ENCODE measurements at regions not wholly inside any gene's neighbourhood (a gene's known extent, or its start where the extent isn't known, plus 50 kb on each side); places are given as distances from the start of the nearest gene placed in this dataset.

DNA sequence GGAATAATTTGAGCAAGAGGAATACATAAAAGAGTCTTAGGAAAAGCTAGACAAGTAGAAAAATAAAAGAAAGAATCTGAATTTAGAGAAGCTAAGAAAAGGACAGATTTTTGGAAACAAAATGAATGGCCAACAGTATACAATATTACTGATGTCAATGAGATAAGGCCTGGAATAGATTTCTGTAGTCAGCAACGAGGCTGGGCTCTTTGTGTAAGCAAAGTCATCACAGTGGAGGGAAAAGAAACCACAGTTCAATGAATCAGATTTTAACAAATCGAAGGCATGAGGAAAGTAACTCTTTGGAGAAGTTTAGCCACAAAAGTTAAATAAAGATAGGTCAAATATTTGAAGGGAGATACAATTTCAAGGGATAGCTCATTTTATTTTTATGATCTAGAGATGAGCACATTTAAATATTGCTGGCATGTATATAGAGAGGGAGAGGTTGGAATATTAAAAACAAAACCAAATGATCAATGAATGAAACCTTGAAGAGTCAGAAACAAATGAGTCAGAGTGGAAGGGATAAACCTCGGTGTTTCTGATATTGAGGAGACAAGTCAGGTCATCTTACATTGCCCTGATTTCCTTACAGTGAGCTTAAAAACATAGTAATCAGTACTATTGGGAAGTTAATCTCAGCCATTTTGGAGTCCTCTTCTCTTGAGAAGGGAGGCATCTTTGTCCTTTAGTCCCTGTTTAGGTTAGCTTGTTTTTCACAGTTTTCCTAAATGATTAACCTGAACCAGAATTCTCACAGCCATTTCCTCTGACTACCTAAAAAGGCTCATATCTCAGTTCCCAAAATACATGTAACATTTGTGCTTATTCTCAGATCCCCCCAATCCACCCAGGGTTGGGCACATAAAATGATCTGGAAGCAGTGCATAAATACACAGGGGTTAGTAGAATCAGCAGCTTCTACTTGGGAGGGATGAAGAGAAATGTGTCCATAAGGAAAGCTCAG, 620.0 kb upstream of the B3GALT2 start:
- DNase-seq, result no peak

DNA sequence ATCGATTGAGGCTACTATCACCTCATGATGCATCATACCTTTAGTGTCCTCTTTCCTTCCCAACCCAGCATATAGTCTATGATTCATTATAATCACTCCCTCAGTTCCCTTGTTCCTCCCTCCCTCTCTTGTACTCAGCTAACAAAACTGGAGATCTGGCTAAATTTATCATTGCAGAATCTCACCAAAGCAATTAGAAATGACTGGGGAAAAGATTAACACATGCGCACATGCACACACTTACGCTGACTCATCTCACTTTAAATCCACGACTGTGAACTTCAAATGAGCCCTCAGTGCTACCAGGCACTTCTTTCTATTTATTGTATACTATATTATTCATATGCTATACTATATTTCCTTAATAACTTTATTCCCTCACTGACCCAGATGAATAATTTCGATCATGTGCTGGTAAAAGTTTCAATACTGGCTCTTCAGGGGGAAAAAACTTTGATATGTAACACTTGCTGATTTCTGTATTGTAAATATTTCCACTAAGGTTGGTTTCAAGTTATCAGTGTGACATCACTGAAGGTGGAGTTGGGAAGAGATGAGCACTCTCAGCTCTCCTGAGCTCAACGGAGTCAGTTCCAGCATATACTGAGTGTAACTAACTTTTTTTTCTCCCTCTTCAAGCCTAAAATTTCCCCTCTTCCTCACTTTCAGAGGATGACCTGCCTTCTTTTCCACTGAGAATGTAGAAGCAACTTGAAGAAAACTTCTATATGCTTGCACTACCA, 613.7 kb upstream of the B3GALT2 start:
- peak; percentile 64 for DNase-seq

DNA sequence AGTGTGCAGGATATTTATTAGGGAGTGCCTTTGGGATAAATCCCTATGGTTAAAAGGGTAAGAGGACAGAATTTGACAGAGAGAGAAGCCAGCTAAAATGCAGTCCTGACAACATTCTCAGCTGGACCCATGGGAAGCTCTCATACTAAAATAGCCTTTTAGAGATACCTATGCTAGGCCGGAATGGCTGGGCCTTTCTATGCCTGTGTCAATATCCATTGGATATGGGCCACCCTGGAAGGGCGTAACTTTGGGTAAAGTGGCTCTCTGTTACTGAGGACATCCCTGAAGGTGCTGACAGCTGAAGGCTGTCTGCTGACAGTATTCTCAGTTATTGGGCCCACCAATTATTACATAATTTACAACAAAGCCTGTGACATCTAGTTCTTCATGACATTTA, 613.0 kb upstream of the B3GALT2 start:
- no peak for DNase-seq

DNA sequence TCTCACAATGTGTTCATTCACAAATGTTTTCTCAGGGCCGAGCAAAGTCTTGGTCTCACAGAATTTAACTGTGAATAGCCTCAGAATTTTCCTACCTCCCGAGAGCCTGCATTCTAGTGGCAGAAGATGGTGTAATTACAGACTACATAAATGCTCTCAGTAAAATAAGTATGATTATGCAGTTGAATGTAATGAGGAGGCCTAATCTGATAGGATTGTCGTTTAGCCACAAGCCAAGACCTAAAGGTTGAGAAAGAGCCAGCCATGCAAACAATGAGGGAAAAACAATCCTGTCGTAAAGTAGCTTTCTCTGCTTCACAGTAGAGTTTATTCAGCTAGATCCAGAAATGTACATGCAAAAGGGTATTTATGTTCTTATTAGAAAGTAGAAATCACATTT, 607.8 kb upstream of the B3GALT2 start:
- DNase-seq, result no peak

DNA sequence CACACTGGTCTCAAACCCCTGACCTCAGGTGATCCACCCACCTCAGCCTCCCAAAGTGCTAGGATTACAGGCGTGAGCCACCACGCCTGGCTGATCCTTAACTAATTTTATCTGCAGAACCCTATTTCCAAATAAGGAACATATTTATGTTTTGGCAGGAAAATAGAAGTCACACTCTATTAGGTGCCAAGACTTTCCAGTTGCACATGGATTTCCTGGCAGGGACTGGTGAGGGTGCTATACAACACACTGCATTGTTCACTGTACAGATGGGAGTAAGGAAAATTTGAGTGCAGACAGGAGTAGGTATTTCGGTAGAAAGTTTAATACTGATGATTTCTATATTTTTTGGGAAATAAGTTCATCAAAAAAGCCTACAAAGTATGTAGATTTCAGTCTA, 605.3 kb upstream of the B3GALT2 start:
- no peak for DNase-seq

DNA sequence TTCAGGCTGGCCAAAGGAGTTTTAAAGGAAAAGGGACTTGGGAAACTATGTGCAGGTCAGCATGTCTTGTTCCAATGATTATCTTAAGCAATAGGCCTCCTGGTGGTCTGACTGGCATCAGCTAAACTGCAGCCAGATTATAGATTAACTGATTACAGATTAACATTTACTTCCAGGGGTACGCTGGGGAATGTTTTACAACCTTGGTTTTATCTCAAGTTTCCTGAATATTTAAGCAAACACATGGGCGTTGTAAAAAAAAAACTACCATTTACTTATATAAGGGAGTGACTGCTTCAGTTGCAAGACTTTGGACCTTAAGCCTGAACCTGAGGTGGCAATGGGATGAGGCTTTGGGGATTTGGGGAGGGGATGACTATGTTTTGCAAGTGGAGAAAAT, 600.6 kb upstream of the B3GALT2 start:
- no peak for DNase-seq

DNA sequence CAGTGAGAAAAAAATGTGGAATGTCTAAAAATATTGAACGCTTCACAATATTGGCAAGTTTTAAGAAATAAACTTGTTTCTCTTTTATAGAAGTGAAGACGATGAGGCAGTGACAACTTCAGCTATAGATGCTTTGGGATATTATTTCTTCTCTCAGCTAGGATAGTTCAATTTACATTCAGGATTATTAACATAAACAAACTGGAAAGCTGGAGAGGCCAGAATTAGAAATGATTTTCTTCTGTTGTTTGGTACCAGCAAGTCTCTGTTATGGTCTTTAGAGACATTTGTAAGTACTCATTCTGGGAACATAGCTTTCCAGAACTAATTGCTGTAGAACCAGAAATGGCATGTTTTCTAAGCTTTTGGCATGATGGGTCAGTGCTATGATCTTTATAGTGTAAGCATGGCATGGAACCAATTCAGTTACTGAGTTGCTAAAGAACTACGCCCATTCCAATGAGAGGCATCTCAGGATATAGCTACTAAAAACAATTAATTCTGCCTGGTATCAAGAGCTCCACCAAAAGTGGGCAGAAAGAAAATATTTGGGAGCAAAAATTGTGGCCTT, 599.5 kb upstream of the B3GALT2 start:
- no peak for DNase-seq

DNA sequence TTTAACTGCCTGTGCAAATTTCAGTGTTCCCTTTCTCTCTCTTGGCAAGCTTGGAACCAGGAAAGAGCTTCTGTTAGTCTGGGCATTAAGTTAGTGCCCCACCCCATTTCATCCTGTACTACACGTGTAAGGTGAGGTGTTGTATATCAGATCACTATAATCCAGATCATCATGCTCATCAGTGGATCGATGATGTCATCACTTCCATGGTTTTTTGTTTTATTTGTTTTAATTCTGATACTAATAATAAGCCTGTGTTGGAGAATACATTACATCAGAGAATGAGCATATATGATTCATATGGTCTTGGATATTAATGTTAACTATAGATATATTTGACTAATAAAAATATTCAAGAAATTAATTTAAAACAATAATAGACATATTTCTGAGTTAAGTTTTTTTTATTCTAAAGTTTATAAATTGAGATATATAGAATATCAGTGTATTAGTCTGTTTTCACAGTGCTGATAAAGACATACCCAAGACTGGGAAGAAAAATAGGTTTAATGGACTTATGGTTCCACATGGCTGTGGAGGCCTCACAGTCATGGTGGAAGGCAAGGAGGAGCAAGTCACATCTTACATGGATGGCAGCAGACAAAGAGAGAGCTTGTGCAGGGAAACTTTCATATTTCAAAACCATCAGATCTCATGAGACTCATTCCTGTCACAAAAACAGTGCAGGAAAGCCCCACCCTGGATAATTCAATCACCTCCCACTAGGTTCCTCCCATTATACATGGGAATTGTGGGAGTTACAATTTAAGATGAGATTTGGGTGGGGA, 588.3 kb upstream of the B3GALT2 start:
- DNase-seq, result no peak

DNA sequence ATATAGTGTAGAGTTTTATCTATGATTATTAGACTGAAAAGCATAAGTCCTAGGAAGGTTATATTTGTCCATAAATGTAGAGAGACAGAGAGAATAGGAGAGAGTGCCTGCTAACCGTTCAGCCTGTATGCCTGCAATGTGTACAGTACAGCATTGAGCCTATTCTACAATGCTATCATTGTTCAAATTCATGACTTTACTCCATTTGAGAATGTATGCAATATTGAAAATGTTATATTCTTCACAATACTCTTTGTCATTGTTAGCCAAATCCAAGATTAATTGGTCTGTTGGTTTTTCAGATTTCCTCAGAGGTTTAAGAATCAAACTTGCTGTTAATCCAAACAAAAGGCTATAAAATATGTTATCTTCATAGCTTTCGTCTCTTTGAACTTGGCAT, 585.2 kb upstream of the B3GALT2 start:
- no peak for DNase-seq

DNA sequence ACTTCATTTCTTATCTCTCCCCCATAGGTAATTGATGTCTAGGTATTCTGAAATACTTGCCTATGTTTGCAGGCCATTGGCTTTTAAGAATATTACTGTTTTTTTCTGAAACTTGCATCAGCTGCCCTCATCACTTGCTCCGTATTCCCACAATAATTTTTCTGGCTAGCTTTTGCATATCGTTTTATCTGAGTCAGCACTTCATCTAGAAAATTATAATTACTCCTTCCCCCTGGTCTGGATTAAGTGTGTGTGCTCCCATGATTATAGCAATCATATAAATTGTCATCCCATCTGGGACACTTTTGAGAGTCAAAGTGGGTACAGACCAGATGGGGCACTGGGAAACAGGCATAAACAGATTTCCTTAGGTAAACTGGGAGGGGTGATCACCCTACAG, 583.2 kb upstream of the B3GALT2 start:
- peak; percentile 9 for DNase-seq

DNA sequence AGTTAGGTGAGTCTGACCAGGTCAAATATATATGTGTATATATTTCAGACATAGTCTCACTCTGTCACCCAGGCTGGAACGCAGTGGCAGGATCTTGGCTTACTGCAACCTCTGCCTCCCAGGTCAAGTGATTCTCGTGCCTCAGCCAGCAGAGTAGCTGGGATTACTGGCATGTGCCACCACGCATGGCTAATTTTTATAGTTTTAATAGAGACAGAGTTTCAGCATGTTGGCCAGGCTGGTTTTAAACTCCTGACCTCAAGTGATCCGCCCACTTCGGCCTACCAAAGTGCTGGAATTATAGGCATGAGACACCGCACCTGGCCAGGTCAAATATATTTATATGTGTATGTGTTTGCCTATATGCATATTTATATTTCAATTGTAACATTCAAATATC, 581.5 kb upstream of the B3GALT2 start:
- DNase-seq, result no peak

DNA sequence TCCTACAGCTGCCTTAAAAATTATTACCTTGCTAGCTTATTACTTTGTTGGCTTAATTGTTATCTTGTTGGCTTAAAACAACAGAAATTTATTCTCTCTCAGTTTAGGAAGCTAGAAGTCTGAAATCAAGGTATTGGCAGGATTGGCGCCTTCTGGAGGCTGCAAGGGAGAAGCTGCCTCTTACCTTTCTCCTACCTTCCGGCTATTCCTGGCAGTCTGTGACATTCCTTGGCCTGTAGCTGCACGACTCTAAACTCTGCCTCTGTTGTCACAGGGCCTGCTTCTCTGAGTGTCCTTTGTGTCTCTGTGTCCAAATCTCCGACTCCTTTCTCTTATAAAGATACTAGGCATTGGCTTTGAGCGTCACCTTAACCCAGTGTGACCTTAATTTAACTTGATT, 579.9 kb upstream of the B3GALT2 start:
- DNase-seq, result no peak

DNA sequence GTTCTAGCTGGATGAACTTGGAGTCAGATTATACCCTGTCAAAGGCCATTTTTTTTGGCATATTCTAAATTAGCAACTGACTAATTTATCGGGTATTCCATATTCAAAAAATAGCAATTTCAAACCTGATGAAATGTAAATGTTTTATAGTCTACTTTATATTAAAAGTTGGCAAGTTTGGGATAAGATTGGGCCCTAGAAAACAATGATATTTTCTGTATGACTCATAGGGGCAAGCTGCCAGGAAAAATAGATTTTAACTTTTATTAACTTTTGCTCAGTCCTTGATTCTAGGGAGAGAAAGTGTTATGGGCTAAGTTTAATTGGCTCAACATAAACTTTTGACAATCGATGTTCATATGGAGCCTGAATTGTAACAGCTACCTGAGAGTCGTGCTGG, 576.9 kb upstream of the B3GALT2 start:
- peak; percentile 44 for DNase-seq

DNA sequence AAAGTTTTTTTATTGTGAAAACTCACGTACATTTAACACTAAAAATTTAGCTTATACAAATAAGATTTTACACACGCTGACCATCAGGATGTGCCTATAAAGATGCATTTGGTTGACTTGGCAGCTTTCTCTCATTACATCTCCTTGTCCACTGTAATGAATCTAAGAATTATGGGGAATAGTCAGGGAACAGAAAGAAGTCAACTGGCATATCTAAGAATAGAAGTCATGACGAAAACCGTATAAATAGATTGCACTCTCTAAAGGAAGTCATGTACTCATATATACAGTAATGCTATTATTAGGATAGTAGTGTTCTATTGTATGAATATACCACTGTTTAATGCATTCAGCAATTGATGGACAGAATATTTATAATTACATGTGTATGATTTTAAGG, 575.8 kb upstream of the B3GALT2 start:
- DNase-seq, result no peak

DNA sequence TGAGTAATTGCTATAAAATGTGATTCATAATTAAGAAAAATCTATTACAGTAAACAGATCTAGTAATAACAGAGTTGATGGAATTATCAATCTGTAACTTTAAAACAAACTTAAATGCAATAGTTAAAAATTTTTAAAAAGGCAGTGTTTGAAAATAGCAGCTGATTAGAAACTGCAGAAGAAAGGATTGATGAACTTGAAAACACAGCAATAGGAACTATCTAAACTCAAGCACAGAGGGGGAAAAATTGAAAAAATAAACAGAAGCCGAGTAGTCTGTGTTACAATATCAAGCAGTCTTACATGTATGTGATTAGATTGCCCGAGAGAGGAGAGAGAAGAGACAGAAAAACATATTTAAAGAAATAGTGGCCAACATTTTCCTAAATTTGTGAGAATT, 569.0 kb upstream of the B3GALT2 start:
- no peak for DNase-seq

DNA sequence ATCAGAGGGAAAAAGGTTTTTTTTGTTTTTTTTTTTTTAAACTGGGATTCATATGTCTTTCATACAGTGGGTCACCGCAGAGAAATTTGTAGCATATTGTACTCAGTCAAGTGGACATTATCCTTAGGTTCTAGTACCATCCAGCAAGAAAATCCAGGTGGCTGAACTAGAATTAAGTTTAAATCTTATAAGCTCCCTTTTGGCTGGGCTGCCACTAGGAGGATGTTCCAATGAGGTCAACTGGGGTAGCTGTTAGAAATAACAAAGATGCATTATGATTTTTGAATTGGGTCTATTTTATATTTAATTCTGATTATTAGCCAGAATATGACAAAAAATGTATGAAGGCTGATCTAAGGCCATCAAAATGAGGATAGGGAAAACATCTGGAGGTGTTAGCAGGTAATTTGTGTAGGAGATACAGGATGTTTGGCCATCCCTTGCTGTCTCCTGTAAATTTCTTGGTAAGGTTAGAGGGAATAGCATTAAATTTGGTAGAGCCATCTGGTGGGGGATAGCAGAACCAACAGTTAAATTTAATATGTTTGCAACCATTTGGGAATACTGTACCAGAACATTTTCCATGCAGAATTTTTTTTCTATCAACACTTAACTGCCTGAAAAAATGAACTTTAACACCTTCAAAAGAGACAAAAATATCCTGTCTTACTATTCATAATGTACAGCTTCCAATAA, 568.5 kb upstream of the B3GALT2 start:
- DNase-seq, result peak; percentile 1

DNA sequence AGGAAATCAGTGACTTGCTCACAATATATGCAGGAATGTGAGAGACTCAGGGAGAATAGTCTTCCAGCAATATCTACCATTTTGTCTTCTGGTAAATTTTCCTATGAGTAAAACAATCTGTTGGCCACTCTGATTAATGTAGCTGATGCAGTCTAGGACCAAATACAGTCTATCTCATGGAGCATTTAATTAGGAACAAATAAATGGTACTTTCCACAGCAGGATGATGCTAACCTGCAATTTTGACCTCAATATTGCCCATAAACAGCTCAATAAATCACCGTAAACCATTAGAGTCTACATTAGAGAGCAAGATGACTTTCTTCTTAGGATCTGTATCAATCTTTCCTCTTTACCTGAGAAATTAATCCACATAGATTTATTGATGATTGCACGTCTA, 567.7 kb upstream of the B3GALT2 start:
- no peak for DNase-seq

DNA sequence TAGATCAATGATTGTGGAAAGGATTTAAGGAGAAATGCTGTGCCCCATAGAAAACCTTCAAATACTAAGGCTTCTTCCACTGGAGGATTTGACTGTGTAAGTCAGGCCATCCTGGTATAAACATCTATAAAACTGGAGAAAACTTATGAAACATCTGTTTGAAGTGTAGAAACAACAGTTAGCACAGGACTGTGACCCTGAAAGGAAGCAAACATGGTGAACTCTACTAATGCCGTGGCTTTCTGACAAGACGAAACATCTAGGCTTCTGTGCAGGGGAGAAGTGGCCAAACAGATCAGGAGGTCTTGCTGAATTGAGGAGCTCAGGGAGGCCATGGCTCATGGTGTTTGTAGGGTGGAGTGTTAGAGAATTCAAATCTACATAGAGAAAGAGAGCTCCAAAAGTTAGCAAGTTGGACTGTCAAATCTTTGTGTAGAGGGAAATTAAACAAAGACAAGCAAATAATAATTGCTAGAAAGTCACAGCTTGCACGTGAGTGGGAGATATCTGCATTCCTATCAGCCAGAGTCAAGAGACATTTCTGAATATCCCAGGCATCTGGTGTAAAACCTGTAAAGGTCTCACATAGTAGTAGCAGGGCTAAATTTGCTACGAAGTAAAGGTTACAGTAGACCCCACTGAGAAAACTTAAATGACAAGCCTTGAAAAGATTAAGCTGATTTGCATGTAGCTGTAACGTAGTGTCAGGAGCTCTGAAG, 566.8 kb upstream of the B3GALT2 start:
- no peak for DNase-seq

DNA sequence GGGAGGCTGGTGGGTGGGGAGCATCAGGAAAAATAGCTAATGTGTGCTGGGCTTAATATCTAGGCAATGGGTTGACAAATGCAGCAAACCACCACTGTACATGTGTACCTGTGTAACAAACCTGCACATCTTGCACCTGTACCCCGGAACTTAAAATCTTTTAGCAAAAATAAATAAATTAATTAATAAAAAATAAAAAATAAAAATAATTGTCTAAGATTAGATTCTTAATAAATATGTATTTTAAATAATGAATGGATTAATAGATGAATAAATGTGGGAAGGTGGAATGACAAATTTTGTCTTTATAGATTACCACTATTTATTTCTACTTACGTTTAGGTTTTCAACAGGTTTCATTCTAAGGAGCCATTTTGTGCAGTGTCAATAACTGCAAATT, 563.5 kb upstream of the B3GALT2 start:
- no peak for DNase-seq

DNA sequence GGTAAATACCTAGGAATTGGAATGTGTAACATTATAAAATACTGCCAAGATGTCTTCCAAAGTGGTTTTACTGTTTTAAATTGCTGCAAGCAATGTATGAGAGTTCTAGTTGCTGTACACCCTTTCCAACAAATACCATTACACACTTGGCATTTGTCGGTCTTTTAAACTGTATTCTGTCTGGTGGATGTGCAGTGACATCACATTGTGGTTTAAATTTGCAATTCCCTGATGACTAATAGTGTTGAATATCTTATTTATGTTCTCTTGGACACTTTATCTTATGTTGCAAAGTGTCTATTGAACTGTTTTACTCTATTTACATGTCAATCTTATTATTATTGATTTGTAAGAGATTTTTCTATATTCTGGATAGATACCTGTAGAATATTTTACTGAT, 561.2 kb upstream of the B3GALT2 start:
- DNase-seq, result peak; percentile 42

DNA sequence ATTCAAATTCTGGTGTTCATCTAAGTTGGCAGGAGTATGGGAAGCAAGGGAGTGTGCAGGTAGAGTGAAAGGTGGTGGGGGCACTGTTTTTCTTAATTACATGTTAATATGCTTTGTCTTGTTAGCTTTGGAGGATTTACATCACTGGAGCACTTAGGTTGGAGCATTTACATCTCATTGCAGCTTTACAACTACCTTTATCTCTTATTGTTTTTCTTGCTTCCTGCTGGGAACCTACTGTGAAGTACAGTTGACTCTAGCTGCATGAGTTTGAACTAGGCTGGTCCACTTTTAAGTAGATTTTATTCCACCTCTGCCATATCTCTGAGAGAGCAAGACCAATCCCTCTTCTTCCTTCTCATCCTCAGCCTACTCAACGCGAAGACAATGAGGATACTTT, 554.8 kb upstream of the B3GALT2 start:
- DNase-seq, result no peak

DNA sequence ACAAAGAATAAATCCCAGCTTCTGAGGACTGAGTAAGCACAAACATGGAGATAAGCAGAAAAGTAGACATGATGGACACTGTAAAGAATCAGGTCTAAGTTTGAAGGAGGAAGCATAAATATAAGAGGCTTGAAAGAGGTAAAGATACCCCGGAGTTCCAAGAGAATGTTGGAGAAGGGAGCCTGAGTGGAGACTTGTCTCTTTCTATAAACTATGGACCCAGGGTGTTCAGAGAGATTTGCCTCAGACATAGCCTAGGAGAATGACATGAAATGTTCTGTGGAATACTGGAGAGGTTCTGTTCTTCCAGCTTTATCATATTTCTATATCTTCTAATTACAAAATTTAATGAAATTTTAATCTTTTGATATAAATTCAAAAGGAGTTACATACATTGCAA, 554.3 kb upstream of the B3GALT2 start:
- DNase-seq, result no peak
